ENCODE measurements at regions not wholly inside any gene's neighbourhood (a gene's known extent, or its start where the extent isn't known, plus 50 kb on each side); places are given as distances from the start of the nearest gene placed in this dataset.

DNA sequence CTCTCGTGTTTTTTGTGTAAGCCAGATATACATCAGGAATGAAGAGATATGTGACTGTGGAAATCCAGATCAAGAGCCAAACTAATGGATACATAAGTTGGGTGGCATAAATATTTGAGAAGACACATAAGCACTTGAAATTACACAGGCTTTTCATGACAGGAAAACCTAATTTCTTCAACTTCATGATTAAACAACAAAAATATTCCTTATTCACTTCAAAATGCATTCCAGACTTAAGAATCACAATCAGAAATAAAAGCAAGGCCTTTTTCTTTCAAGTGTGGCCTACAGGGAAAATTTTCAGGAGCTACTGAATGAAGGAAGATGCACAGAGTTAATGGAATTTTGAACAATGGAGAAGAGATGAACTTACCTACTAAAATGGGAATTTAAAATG is 515.6 kb downstream of the FOXG1 start:
- peaks cover 6% of the 10 kb centered on the region for H3K9me3 Mint-ChIP-seq
- intact Hi-C loops (cut with DNase I, micrococcal nuclease): no loop called here
- TF ChIP-seq, protein P1, sequence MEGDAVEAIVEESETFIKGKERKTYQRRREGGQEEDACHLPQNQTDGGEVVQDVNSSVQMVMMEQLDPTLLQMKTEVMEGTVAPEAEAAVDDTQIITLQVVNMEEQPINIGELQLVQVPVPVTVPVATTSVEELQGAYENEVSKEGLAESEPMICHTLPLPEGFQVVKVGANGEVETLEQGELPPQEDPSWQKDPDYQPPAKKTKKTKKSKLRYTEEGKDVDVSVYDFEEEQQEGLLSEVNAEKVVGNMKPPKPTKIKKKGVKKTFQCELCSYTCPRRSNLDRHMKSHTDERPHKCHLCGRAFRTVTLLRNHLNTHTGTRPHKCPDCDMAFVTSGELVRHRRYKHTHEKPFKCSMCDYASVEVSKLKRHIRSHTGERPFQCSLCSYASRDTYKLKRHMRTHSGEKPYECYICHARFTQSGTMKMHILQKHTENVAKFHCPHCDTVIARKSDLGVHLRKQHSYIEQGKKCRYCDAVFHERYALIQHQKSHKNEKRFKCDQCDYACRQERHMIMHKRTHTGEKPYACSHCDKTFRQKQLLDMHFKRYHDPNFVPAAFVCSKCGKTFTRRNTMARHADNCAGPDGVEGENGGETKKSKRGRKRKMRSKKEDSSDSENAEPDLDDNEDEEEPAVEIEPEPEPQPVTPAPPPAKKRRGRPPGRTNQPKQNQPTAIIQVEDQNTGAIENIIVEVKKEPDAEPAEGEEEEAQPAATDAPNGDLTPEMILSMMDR (IDR thresholded peaks at IDR 0.05): no peak

GRCh38 chr14:29290441-29290840 is 523.9 kb downstream of the FOXG1 start:
- Histone ChIP-seq H3K36me3 (ENCODE audit: insufficient read depth, low read length) (no peaks in the 10 kb centered on the region), H3K9me3 (ENCODE audit: control insufficient read depth in 1 of 2, insufficient read depth in 1 of 2, low read length in 2 of 2) (peaks cover 7 to 9% of the 10 kb centered on the region in 2 experiments), H3K27me3 (ENCODE audit: control insufficient read depth in 1 of 2, insufficient read depth in 2 of 2, low read length in 2 of 2) (no peaks in the 10 kb centered on the region), H3K27ac (ENCODE audit: low read depth in 1 of 2, low read length in 2 of 2) (no peak overlapping the region), H3K4me3 (ENCODE audit: low read length) (no peak overlapping the region), H3K4me1 (ENCODE audit: insufficient read depth, low read length) (no peaks in the 10 kb centered on the region)
- Mint-ChIP-seq H3K36me3 (ENCODE audit: low read depth) (no peaks in the 10 kb centered on the region), H3K27me3 (no peaks in the 10 kb centered on the region), H3K9me3 (peaks cover 21% of the 10 kb centered on the region), H3K4me1 (ENCODE audit: low read depth) (no peaks in the 10 kb centered on the region), H3K4me3 (no peak overlapping the region), H3K27ac (no peak overlapping the region)
- POLR2A ChIA-PET: no interaction called here
- CTCF ChIA-PET: no interaction called here
- TF ChIP-seq, protein P1 (IDR thresholded peaks at IDR 0.05): no peak
- no peak for DNase-seq
- intact Hi-C loops (cut with DNase I, micrococcal nuclease): no loop called here
- ATAC-seq (ENCODE audit: poor library complexity): no peak

More for the DNA sequence above, 515.6 kb downstream of the FOXG1 start:
- DNase-seq: no peak
- CTCF ChIA-PET: no interaction called here
- H3K36me3 ChIP-seq (ENCODE audit: insufficient read depth, low read length): no peaks in the 10 kb centered on the region
- no peaks in the 10 kb centered on the region for H3K36me3 Mint-ChIP-seq (ENCODE audit: low read depth)
- POLR2A ChIA-PET: no interaction called here
- H3K4me3 Mint-ChIP-seq: no peak overlapping the region
- H3K4me1 ChIP-seq (ENCODE audit: insufficient read depth, low read length): no peaks in the 10 kb centered on the region
- no peak overlapping the region for H3K27ac ChIP-seq (ENCODE audit: low read depth in 1 of 2, low read length in 2 of 2)
- H3K27me3 ChIP-seq (ENCODE audit: control insufficient read depth in 1 of 2, insufficient read depth in 2 of 2, low read length in 2 of 2): no peaks in the 10 kb centered on the region
- no peak overlapping the region for H3K4me3 ChIP-seq (ENCODE audit: low read length)
- no peaks in the 10 kb centered on the region for H3K4me1 Mint-ChIP-seq (ENCODE audit: low read depth)
- H3K27me3 Mint-ChIP-seq: no peaks in the 10 kb centered on the region
- ATAC-seq (ENCODE audit: poor library complexity): no peak
- no peaks in the 10 kb centered on the region for H3K9me3 ChIP-seq (ENCODE audit: control insufficient read depth in 1 of 2, insufficient read depth in 1 of 2, low read length in 2 of 2)
- H3K27ac Mint-ChIP-seq: no peak overlapping the region

- Histone ChIP-seq H3K4me1 (ENCODE audit: insufficient read depth, low read length) (no peaks in the 10 kb centered on the region), H3K9me3 (ENCODE audit: control insufficient read depth in 1 of 2, insufficient read depth in 1 of 2, low read length in 2 of 2) (peaks cover 5 to 13% of the 10 kb centered on the region in 2 experiments), H3K27me3 (ENCODE audit: control insufficient read depth in 1 of 2, insufficient read depth in 2 of 2, low read length in 2 of 2) (no peaks in the 10 kb centered on the region), H3K27ac (ENCODE audit: low read depth in 1 of 2, low read length in 2 of 2) (no peak overlapping the region), H3K36me3 (ENCODE audit: insufficient read depth, low read length) (no peaks in the 10 kb centered on the region), H3K4me3 (ENCODE audit: low read length) (no peak overlapping the region)
- Mint-ChIP-seq H3K4me3 (no peak overlapping the region), H3K27ac (no peak overlapping the region), H3K9me3 (peaks cover 21% of the 10 kb centered on the region), H3K36me3 (ENCODE audit: low read depth) (no peaks in the 10 kb centered on the region), H3K4me1 (ENCODE audit: low read depth) (no peaks in the 10 kb centered on the region), H3K27me3 (no peaks in the 10 kb centered on the region)
- intact Hi-C loops (cut with DNase I, micrococcal nuclease): no loop called here
- no peak for ATAC-seq (ENCODE audit: poor library complexity)
- POLR2A ChIA-PET: no interaction called here
- TF ChIP-seq, protein P1 (IDR thresholded peaks at IDR 0.05): no peak
- CTCF ChIA-PET: interaction anchor here (1.0 kb wide), 1 partner anchor 63 kb away, joined by 3 read pairs; no protein-coding TSS in a partner anchor
- no peak for DNase-seq
Observed at GRCh38 chr14:29299372-29299771, 532.8 kb downstream of the FOXG1 start.
